ENCODE measurements at regions not wholly inside any gene's neighbourhood (a gene's known extent, or its start where the extent isn't known, plus 50 kb on each side); places are given as distances from the start of the nearest gene placed in this dataset.

DNA sequence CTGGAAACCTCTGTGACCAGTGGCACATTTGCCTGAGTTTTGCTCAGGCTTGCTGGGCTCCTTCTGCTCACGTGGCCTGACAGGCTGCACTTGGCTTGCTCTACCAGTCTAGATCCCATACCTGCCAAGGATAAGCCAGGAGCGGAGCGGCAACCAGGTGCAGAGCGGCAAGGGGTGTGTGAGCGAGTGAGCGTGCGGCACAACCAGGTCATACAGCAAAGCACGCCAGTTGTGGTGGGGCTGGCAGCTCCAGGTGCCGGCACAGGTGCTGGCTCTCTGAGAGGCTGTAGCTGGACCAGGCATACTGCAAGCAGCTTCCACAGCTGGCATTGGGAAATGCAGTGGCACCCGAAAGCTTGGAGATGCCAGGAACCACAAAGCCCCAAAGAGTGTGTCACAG, 1495.1 kb downstream of the PCDH7 start:
- TF ChIP-seq POLR2A (IDR thresholded peaks at IDR 0.05; ENCODE audit: low read depth, low read length) (no peak), TAF1 (IDR thresholded peaks at IDR 0.05; ENCODE audit: borderline replicate concordance, low read depth, low read length) (no peak), POLR2AphosphoS5 (IDR thresholded peaks at IDR 0.05; ENCODE audit: low read depth, low read length) (no peak)
